H4 (cell line): ENCODE measurements at regions not wholly inside any gene's neighbourhood (a gene's known extent, or its start where the extent isn't known, plus 50 kb on each side); places are given as distances from the start of the nearest gene placed in this dataset.
"Not testable (repeated sequence)": the region's sequence is repeated elsewhere in the genome, so short reads cannot be mapped to it uniquely, and the experiment has no call there.

ENCODE experiments used
- DNase-seq: peaks from one replicate; pipeline ENCODE4 v3.0.0-alpha.2; 2015; ENCODE audit warnings: low spot score

GRCh38 chr13:111413407-111414187, 93.2 kb downstream of the TEX29 start:
- no peak for DNase-seq

- no peak for DNase-seq
Measured at GRCh38 chr13:111414341-111414740, 93.9 kb downstream of the TEX29 start.

GRCh38 chr13:111415246-111415645, 94.8 kb downstream of the TEX29 start:
- DNase-seq = no peak

GRCh38 chr13:111415765-111416164, 95.3 kb downstream of the TEX29 start:
- no peak for DNase-seq

GRCh38 chr13:111418101-111418500, 97.7 kb downstream of the TEX29 start:
- DNase-seq = no peak

- DNase-seq = no peak
Measured at GRCh38 chr13:111420113-111420876, 99.9 kb downstream of the TEX29 start.

- DNase-seq = no peak
Measured at GRCh38 chr13:111421216-111421615, 100.8 kb downstream of the TEX29 start.

- DNase-seq = no peak
Measured at GRCh38 chr13:111422348-111422747, 101.9 kb downstream of the TEX29 start.

GRCh38 chr13:111423168-111423785, 102.8 kb downstream of the TEX29 start:
- DNase-seq = no peak

GRCh38 chr13:111424134-111424533, 103.7 kb downstream of the TEX29 start:
- DNase-seq = no peak

GRCh38 chr13:111425326-111425725, 104.9 kb downstream of the TEX29 start:
- no peak for DNase-seq

GRCh38 chr13:111429064-111429558, 108.7 kb downstream of the TEX29 start:
- DNase-seq = peak; percentile 5

GRCh38 chr13:111431206-111431605, 110.8 kb downstream of the TEX29 start:
- no peak for DNase-seq

GRCh38 chr13:111434578-111435159, 114.2 kb downstream of the TEX29 start:
- DNase-seq = no peak

GRCh38 chr13:111436446-111436845, 116.0 kb downstream of the TEX29 start:
- no peak for DNase-seq

GRCh38 chr13:111437417-111437816, 117.0 kb downstream of the TEX29 start:
- DNase-seq = no peak

- no peak for DNase-seq
Measured at GRCh38 chr13:111437856-111438547, 117.6 kb downstream of the TEX29 start.

GRCh38 chr13:111440492-111440891, 120.0 kb downstream of the TEX29 start:
- DNase-seq = not testable (repeated sequence)

GRCh38 chr13:111443981-111444380, 123.5 kb downstream of the TEX29 start:
- DNase-seq = no peak

GRCh38 chr13:111448504-111448903, 128.1 kb downstream of the TEX29 start:
- DNase-seq = no peak

- DNase-seq = no peak
Measured at GRCh38 chr13:111449041-111449440, 128.6 kb downstream of the TEX29 start.

- no peak for DNase-seq
Measured at GRCh38 chr13:111451402-111451801, 131.0 kb downstream of the TEX29 start.
